ENCODE measurements at regions not wholly inside any gene's neighbourhood (a gene's known extent, or its start where the extent isn't known, plus 50 kb on each side); places are given as distances from the start of the nearest gene placed in this dataset.

DNA sequence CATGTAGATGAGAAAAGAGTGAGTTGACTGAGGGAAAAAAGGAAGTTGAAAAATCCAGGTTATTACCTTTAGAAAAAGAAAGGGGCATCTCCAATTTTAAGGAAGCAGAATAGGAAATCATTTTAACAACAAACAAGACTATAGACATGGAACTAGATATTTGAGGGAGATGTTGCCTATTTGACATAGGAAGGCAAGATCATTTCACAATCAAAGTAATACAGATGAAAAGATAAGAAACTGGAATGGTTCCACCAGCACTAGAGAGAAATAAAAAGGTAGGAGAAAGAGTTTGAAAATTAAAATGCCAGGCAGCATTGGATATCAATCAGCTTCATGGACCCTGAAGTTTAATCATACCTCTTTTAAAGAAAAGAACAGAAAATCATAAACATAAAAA, 881.0 kb upstream of the MGAT4C start:
- Histone ChIP-seq H3K4me1 (ENCODE audit: low read depth) (no peaks in the 10 kb centered on the region), H3K9me3 (ENCODE audit: low read depth) (no peaks in the 10 kb centered on the region), H3K4me3 (no peak overlapping the region), H3K36me3 (no peaks in the 10 kb centered on the region), H3K27ac (no peak overlapping the region), H3K27me3 (no peaks in the 10 kb centered on the region)
- no peak for DNase-seq (ENCODE audit: low read depth in 1 of 2, low spot score in 1 of 2)
- TF ChIP-seq, protein P1, sequence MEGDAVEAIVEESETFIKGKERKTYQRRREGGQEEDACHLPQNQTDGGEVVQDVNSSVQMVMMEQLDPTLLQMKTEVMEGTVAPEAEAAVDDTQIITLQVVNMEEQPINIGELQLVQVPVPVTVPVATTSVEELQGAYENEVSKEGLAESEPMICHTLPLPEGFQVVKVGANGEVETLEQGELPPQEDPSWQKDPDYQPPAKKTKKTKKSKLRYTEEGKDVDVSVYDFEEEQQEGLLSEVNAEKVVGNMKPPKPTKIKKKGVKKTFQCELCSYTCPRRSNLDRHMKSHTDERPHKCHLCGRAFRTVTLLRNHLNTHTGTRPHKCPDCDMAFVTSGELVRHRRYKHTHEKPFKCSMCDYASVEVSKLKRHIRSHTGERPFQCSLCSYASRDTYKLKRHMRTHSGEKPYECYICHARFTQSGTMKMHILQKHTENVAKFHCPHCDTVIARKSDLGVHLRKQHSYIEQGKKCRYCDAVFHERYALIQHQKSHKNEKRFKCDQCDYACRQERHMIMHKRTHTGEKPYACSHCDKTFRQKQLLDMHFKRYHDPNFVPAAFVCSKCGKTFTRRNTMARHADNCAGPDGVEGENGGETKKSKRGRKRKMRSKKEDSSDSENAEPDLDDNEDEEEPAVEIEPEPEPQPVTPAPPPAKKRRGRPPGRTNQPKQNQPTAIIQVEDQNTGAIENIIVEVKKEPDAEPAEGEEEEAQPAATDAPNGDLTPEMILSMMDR (IDR thresholded peaks at IDR 0.05; ENCODE audit: low read depth, low read length): no peak

DNA sequence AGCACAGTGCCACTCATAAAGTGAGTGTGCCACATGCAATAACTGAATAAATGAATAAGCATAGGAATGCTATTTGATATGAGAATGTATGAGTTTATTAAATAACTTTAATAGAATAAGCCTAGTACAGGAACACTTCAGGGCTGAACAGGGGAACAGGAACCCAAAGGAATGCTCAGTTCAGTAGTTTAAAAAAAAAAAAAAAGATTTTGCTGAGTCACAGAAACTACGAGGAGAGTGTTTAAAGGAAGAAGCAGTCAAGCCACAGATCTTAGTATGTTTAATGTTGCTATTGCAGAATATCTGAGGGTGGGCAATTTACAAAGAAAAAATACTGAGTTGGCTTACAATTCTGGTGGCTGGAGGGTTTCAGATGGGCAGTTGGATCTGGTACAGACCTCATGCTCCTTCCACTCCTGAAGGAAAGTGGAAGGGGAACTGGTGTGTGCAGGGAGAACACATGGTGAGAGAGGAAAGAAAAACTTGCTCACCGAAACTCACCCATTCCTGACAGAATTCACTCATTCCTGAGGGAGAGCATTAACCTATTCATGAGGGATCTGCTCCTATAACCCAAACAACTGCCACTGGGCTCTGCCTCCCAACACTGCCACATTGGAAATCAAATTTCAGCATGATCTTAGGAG, 880.3 kb upstream of the MGAT4C start:
- Histone ChIP-seq H3K36me3 (no peaks in the 10 kb centered on the region), H3K4me3 (no peak overlapping the region)
- TF ChIP-seq, protein P1 (IDR thresholded peaks at IDR 0.05; ENCODE audit: low read depth, low read length): no peak

DNA sequence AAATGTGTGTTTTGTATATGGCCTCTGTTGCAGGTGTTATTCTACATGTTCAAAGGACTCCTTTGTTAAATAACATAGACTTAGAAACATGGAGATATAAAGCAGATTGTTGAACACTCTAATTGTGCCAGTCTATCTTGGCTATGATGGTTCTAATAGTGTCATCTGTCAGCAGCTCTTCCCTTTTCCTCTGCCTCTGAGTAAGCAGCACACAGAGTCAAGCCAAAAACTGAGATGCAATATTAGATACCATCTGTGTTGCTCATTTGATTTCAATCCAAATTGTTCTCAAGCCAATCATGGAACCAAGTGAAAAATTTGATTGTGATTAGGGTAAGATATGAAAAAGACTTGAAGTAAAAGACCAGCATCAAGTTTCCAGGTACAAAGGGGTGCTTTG, 871.1 kb upstream of the MGAT4C start:
- TF ChIP-seq, protein P1 (IDR thresholded peaks at IDR 0.05; ENCODE audit: low read depth, low read length): no peak
- no peaks in the 10 kb centered on the region for H3K9me3 ChIP-seq (ENCODE audit: low read depth)
- no peaks in the 10 kb centered on the region for H3K36me3 ChIP-seq
- H3K4me1 ChIP-seq (ENCODE audit: low read depth): no peaks in the 10 kb centered on the region
- no peak overlapping the region for H3K4me3 ChIP-seq
- no peaks in the 10 kb centered on the region for H3K27me3 ChIP-seq
- no peak overlapping the region for H3K27ac ChIP-seq
- DNase-seq (ENCODE audit: low read depth in 1 of 2, low spot score in 1 of 2): peak in 1 of 2 donors; percentile 54

More for the DNA sequence above, 880.3 kb upstream of the MGAT4C start:
- H3K27ac ChIP-seq: no peak overlapping the region
- H3K9me3 ChIP-seq (ENCODE audit: low read depth): no peaks in the 10 kb centered on the region
- no peaks in the 10 kb centered on the region for H3K4me1 ChIP-seq (ENCODE audit: low read depth)
- no peaks in the 10 kb centered on the region for H3K27me3 ChIP-seq
- peak in 1 of 2 donors; percentile 68 for DNase-seq (ENCODE audit: low read depth in 1 of 2, low spot score in 1 of 2)

DNA sequence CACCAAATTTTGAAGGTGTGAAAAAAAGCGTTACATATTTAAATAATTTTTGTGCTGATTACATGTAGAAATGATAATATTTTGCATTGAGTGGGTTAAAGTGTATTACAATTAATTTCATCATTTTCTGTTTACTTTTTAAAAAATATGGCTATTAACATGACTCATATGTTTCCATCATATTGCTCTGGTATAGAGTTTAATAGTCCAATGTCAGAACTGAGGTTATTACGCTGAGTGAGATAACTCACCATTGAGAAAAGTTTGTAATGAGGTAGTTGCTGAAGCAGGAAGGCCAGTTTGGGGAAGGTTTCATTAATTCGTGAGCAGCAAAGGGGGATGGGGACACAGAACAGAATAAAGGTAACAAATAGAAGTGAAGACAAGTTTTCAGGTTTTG, 865.7 kb upstream of the MGAT4C start:
- Histone ChIP-seq H3K36me3 (no peaks in the 10 kb centered on the region), H3K9me3 (ENCODE audit: low read depth) (no peaks in the 10 kb centered on the region), H3K27ac (no peak overlapping the region), H3K4me1 (ENCODE audit: low read depth) (no peaks in the 10 kb centered on the region), H3K27me3 (no peaks in the 10 kb centered on the region), H3K4me3 (no peak overlapping the region)
- no peak for DNase-seq (ENCODE audit: low read depth in 1 of 2, low spot score in 1 of 2)
- TF ChIP-seq, protein P1 (IDR thresholded peaks at IDR 0.05; ENCODE audit: low read depth, low read length): no peak

DNA sequence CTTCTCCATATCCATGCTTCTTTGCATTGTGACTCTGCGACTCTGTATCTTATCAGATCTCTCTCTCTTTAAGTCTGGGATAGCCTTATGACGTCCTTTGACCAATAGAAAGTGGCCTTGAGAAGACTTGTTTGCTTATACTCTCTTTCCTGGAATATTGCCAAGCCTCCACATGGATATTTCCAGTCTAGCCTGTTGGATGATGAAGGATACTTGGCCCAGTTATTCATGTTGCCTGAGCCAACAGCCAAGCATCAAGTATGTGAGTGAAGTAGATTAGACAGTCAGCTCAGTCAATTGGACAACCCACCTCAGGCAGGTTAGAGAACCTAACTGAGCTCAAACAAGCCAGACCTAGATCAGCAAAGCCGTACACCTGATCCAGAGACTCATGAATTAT, 864.2 kb upstream of the MGAT4C start:
- peak in 1 of 2 donors; percentile 37 for DNase-seq (ENCODE audit: low read depth in 1 of 2, low spot score in 1 of 2)
- H3K27me3 ChIP-seq: no peaks in the 10 kb centered on the region
- H3K4me3 ChIP-seq: no peak overlapping the region
- no peaks in the 10 kb centered on the region for H3K36me3 ChIP-seq
- TF ChIP-seq, protein P1 (IDR thresholded peaks at IDR 0.05; ENCODE audit: low read depth, low read length): no peak
- H3K9me3 ChIP-seq (ENCODE audit: low read depth): no peaks in the 10 kb centered on the region
- H3K27ac ChIP-seq: no peak overlapping the region
- H3K4me1 ChIP-seq (ENCODE audit: low read depth): peaks cover 4% of the 10 kb centered on the region
